ENCODE measurements at regions not wholly inside any gene's neighbourhood (a gene's known extent, or its start where the extent isn't known, plus 50 kb on each side); places are given as distances from the start of the nearest gene placed in this dataset.

DNA sequence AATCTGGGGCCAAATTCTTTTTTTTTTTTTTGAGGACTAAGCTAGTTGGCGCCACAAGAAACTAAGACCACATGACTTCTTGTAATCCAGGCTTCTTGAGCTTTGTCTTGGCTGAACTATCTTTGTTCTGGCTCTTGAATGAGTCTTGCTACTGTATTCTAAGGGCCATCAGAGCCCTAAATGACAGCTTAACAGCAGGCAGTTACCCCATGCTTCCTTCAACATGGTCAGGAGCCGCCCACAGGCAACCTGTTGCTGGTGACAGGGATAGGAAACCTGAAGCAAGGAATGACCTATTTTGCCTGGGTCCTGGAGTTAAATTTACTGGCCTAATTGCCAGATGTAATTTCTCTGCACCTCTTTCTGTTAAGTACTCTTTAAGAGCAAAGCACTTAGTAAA is 188.2 kb upstream of the PLXNA2 start:
- no peak for TF ChIP-seq TAF1 (IDR thresholded peaks at IDR 0.05; ENCODE audit: low read depth, low read length)
- no peak for TF ChIP-seq SPI1 (IDR thresholded peaks at IDR 0.05; ENCODE audit: low read depth, low read length)
- TF ChIP-seq POLR2A (IDR thresholded peaks at IDR 0.05; ENCODE audit: low read depth, low read length), result no peak
- TF ChIP-seq POLR2AphosphoS5 (IDR thresholded peaks at IDR 0.05; ENCODE audit: low read depth, low read length), result no peak
- TF ChIP-seq PAX5 (IDR thresholded peaks at IDR 0.05; ENCODE audit: insufficient read depth, low read length, severe bottlenecking), result no peak

All from GM12891 (cell line).